Stimulated activated CD8-positive, alpha-beta memory T cell treated with anti-CD3 and anti-CD28 coated beads, Interleukin-7, amount 100 ng/mL, for 4 hours (primary cell): ENCODE measurements at regions not wholly inside any gene's neighbourhood (a gene's known extent, or its start where the extent isn't known, plus 50 kb on each side); places are given as distances from the start of the nearest gene placed in this dataset.

Source experiments
- DNase-seq, 2 donors: peaks; one replicate each; pipeline ENCODE4 v3.0.0-alpha.2; 2020; ENCODE audit warnings: low read depth in 2 of 2

DNA sequence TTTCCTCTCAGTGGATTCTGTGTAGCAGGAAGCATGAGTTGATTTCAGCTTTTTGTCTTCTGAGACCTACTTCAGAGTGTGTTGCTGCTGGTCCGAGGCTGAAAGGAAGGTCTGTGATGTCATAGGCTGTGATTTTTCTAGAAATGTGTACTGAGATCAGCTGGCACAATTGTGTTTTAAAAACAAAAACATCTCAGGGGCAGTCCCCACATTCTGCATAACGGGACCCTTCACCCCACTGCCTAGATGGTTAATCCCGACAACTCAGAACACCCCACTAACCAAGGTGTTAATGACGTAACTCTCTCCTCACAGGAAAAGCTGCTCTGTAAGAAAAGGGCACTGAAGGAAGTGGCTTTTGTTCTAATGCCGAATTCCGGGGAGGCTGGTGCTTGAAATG, 59.8 kb upstream of the PPP2R5A start:
- peak; percentile 14 to 19 for DNase-seq

DNA sequence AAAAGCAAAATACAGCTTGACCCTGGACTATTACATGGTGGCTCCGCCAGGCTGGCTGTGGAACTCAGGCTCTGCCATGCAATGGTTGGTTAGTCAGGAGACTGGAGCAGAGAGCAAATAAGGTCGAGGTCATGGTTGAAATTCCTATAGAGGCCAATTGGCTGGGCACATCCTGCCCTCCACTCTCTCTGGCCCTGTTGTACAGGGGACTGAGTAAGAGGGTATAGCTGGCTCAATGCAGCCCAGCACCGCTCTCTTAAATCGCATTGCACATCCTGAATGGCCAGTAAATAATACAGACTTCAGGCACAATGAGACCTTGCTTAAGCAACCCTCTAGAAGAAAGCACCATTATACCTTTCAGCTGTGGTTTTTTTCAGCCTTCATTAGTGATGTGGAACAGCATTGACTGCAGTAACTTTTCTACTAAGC, 59.3 kb upstream of the PPP2R5A start:
- DNase-seq = no peak

DNA sequence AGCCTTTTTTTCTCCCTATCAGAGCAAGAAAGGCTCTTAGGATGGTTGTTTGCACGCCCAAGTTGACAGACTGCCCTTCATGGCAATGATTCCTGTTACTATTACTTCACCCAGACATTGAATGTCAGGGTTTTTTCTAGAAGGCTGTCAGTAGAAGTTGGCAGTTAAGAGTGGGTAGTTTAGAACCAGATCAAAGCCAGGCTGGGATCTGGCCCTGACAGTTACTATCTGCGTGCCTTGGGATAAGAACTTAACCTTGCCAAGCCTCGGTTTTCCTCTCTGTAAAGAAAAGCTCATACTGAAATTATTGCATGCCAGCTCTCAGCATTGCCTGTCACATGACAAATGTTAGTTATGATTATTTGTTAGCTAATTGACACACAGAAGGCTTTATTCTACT, 58.7 kb upstream of the PPP2R5A start:
- no peak for DNase-seq

DNA sequence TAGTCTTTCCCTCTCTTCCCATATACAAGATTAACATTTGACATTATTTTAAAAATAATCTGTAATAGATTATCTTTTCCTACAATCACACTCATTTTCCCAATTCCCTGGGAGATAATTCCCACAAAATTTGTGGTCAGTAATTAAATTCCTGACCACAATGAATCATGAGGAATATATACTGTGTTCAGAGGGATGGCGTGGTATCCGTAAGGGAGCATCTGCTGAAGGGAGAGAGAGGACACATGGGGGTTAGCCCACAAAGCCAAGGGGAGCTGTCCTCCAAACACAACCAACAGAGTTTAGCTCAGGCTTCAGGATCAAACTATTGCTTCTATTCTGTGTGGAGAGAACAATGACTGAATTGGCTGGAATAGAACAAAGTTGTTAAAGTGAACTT, 57.1 kb upstream of the PPP2R5A start:
- DNase-seq = no peak

DNA sequence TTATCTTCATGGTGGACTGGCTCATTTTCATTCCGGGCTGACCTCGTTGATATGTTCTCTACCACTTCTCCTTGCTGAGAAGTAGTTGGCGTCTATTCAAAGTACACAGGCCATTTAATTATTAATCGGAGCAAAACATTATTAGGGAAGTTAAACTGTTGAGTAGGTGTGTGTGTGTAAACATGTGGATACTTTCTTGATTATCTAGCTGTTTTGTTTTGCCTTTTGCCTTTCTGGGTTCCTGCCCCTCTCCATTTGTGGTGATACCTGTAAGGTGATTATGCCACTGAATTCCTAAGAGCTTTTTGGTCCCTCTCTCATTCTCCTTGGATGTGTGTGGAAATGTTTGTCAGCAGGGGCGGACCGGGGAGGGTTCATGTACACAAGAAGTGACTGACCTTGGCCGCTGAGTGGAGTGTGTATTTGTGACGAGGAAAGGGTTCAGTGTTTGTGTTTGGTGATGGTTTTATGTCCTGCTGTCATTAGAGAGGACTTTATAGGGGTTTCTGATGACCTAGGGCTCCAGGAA, 56.6 kb upstream of the PPP2R5A start:
- DNase-seq = no peak

DNA sequence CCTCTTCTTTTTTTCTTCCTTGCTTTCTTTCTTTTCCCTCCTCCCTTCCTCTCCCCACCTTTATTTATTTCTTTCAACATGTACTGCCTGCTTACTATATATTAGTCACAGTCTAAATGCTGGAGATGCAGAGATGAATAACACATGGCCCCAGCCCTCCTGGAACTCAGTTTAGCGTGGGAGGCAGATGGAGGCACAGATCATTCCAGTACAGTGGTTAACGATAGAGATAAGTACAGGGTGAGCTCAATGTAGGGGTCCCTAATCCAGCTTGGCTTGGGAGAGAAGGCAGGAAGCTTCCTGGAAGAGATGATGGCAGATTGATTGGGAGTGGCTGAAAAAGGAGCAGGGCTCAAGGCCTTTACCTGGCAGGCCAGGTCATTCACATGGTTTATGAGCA, 55.6 kb upstream of the PPP2R5A start:
- no peak for DNase-seq

DNA sequence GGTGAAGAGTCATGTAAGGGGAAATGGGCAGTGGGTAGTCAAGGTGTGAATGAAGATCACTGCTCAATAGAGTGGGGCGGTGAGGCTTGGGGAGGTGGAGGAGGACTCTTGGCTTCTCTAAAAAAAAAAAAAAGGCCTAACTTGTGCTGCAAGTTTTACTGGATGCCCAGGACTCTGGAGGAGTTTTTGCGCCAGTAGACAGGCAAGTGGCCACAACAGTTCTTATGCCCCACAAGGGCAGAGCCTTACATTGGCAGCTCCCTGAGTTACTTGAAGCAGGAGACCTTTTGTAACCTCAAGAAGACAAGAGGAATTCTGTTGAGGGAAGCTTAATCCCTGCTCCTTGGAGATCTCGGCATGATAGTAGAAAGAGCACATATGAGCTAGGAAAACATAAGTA, 54.9 kb upstream of the PPP2R5A start:
- no peak for DNase-seq

DNA sequence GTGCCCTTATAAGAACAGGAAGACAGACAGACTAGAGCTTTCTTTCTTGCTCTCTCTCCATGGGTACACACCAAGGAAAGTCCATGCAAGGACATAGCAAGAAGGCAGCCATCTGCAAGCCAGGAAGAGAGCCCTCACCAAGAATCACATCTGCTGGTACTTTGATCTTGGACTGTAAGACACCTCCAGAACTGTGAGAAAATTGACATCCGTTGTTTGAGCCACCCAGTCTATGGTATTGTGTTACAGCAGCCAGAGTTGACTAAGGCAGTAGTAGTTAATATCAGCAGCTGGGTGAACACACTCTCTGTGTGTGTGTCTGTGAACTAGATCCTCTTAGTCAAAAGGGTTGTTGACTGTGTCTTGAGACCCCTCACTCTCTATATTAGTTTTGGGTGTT, 53.8 kb upstream of the PPP2R5A start:
- no peak for DNase-seq

DNA sequence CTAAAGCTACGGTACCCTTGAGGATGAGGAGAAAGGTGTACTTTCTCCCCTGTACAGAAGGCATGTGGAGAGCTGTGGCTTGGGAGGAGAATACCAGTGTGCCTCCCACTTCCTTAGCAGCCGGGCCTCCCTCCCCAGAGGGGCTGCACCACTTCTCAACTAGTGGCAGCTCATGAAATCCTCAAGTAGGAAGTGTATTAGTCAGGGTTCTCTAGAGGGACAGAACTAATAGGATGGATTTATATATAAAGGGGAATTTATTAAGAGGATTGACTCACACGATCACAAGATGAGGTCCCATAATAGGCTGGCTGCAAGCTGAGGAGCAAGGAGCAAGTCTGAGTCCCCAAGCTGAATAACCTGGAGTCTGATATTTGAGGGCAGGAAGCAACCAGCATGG, 53.1 kb upstream of the PPP2R5A start:
- DNase-seq = no peak

DNA sequence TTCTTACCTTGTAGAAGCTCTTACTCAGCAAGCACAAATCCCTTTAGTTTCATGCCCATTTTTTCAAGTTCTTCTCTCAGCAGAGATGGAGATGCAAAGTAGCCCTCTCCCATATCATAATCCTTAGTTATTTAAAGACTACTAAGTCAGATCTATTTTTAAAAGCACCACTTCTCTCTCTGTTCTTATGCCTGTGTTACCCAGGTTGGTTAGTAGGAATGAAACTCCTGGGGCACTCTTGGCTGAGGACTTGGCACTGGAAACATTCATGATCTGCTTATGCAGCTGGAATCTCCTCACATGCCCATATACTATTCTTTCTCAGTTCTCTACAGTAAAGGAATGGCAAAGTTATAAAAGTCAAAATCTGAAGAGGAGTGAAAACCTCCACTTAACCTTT, 51.9 kb upstream of the PPP2R5A start:
- DNase-seq = no peak

DNA sequence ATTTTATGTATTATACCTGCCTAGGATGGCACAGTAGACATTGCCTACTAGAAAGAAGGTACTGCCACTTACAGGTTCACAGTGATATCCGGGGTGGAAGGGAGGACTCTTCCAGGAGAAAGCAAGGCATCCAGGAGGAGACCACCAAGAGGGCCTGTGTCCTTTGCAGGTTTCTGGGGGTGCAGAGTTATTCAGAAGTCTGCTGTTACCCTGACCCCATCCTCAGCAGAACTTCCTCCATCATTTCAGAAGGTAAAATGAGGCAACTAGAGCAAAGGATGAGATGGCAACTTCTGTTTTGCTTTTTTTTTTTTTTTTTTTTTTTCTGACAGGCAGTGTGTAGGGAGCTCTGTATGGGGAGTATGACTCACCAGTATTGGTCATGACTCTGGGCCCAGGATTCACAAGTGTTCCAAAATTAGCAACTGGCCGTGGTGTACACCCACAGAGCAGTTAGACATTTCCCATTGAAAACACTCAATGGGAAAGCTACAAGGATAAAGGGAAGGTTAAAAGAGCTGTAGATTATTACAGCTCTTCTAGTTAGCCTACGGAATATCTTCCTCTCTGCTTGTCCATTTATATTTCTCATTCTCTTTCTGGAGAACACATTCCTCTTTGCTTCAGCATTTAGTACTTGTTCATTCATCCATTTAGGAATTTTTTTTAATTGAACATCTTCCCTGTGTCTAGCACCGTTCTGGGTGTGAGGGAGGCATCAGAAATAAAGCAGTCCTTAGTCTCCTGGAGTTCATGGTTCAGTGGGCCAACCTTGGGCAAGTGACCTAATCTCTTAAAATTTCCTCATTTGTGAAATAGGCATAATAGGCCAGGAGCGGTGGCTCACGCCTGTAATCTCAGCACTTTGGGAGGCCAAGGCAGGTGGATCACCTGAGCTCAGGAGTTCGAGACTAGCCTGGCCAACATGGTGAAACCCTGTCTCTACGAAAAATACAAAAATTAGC, 50.5 kb upstream of the PPP2R5A start:
- peak; percentile 12 to 21 for DNase-seq
